GM18502 (cell line): ENCODE measurements at regions not wholly inside any gene's neighbourhood (a gene's known extent, or its start where the extent isn't known, plus 50 kb on each side); places are given as distances from the start of the nearest gene placed in this dataset.

Experiments used
- ATAC-seq: cut with Tn5 transposase; IDR thresholded peaks from one replicate; pipeline ENCODE4 v1.9.1; 2021; ENCODE audit warnings: mild to moderate bottlenecking; ENCODE audit not compliant: unreplicated experiment, poor library complexity

GRCh38 chr6:2542858-2543218 lies 207.9 kb downstream of the MYLK4 start:
- ATAC-seq: peak; percentile 97

GRCh38 chr6:2542101-2542857 lies 208.4 kb downstream of the MYLK4 start:
- no peak for ATAC-seq

GRCh38 chr6:2536451-2536850 lies 214.3 kb downstream of the MYLK4 start:
- ATAC-seq: no peak

- no peak for ATAC-seq
Observed at GRCh38 chr6:2535506-2535905, 215.2 kb downstream of the MYLK4 start.

- no peak for ATAC-seq
Observed at GRCh38 chr6:2534406-2535042, 216.2 kb downstream of the MYLK4 start.

GRCh38 chr6:2531426-2532215 lies 219.1 kb downstream of the MYLK4 start:
- ATAC-seq: no peak

- no peak for ATAC-seq
Observed at GRCh38 chr6:2529211-2529719, 221.5 kb downstream of the MYLK4 start.

GRCh38 chr6:2528156-2528555 lies 222.6 kb downstream of the MYLK4 start:
- no peak for ATAC-seq

GRCh38 chr6:2526766-2527165 lies 224.0 kb downstream of the MYLK4 start:
- no peak for ATAC-seq

- ATAC-seq: no peak
Observed at GRCh38 chr6:2524090-2524489, 226.6 kb downstream of the MYLK4 start.

- no peak for ATAC-seq
Observed at GRCh38 chr6:2523061-2523460, 227.7 kb downstream of the MYLK4 start.

GRCh38 chr6:2522521-2522920 lies 228.2 kb downstream of the MYLK4 start:
- ATAC-seq: no peak

- no peak for ATAC-seq
Observed at GRCh38 chr6:2517855-2518473, 232.8 kb downstream of the MYLK4 start.

- no peak for ATAC-seq
Observed at GRCh38 chr6:2517401-2517800, 233.3 kb downstream of the MYLK4 start.

- ATAC-seq: no peak
Observed at GRCh38 chr6:2516059-2516458, 234.7 kb downstream of the MYLK4 start.

- ATAC-seq: no peak
Observed at GRCh38 chr6:2514965-2515543, 235.7 kb downstream of the MYLK4 start.

GRCh38 chr6:2512802-2513201 lies 237.9 kb downstream of the MYLK4 start:
- ATAC-seq: no peak

GRCh38 chr6:2510316-2510715 lies 240.4 kb downstream of the MYLK4 start:
- no peak for ATAC-seq

- no peak for ATAC-seq
Observed at GRCh38 chr6:2509711-2510110, 241.0 kb downstream of the MYLK4 start.

GRCh38 chr6:2508071-2508470 lies 242.7 kb downstream of the MYLK4 start:
- no peak for ATAC-seq
